ENCODE measurements at regions not wholly inside any gene's neighbourhood (a gene's known extent, or its start where the extent isn't known, plus 50 kb on each side); places are given as distances from the start of the nearest gene placed in this dataset.

DNA sequence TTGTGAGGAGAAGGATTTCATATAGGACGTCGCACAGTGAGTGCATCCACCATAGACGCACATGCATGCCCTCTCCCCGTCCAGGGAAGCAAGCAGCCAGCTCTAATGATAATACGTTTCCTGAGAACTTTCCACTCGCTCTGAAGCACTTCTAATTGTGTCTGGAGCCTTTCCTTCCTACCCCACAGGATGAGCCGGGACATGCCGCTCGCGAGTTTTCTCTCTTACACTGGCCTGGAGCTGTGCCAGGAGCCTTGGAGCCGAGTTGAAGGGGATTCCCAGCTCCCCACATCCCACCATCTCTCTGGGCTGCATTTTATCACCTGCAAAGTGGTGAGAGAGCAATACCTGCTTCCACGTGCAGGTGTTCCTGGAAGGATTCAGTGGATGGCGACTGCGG is 368.1 kb downstream of the C16orf95 start:
- no peak overlapping the region for H3K27ac ChIP-seq (ENCODE audit: low read depth in 1 of 2, low read length in 1 of 2)
- H3K9me3 ChIP-seq (ENCODE audit: control insufficient read depth in 2 of 2, insufficient read depth in 1 of 2, low read length in 1 of 2): no peaks in the 10 kb centered on the region
- 62% methylated on average over 14 of the region's 14 CpGs for WGBS
- peaks cover 0 to 8% of the 10 kb centered on the region in 2 donors for H3K4me1 ChIP-seq (ENCODE audit: control insufficient read depth in 2 of 2, insufficient read depth in 2 of 2, low read length in 2 of 2)
- H3K36me3 ChIP-seq (ENCODE audit: control insufficient read depth in 2 of 2, insufficient read depth in 2 of 2, low read length in 1 of 2): no peaks in the 10 kb centered on the region
- H3K4me3 ChIP-seq (ENCODE audit: low read length in 2 of 2): no peak overlapping the region
- peak in 2 of 9 donors; percentile 21 to 37 for DNase-seq (ENCODE audit: low read depth in 6 of 9, low spot score in 9 of 9)
- H3K27me3 ChIP-seq (ENCODE audit: control insufficient read depth in 2 of 2, insufficient read depth in 1 of 2, low read length in 1 of 2): no peaks in the 10 kb centered on the region

DNA sequence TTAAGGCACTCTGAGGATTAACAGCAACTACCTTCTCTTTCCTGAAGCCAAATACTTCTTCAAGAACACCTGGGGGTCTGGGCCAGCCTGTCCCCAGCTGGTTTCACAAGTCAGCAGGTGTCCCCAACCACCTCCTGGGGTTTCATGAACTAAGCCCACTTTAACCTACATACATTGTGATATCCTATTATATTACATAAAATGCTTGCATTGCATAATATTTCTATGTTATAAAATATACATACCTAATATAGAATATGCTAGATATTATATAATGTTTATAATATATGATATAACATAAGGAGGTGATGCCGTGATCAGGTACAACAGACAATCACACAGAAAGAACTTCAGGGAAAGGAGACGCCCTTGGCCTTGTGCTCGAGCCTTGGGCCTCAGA is 367.6 kb downstream of the C16orf95 start:
- H3K4me1 ChIP-seq (ENCODE audit: control insufficient read depth in 2 of 2, insufficient read depth in 2 of 2, low read length in 2 of 2): peaks cover 0 to 8% of the 10 kb centered on the region in 2 donors
- no peak for DNase-seq (ENCODE audit: low read depth in 6 of 9, low spot score in 9 of 9)
- H3K4me3 ChIP-seq (ENCODE audit: low read length in 2 of 2): no peak overlapping the region
- 95% methylated on average over 3 of the region's 3 CpGs for WGBS
- no peak overlapping the region for H3K27ac ChIP-seq (ENCODE audit: low read depth in 1 of 2, low read length in 1 of 2)
- no peaks in the 10 kb centered on the region for H3K27me3 ChIP-seq (ENCODE audit: control insufficient read depth in 2 of 2, insufficient read depth in 1 of 2, low read length in 1 of 2)
- no peaks in the 10 kb centered on the region for H3K36me3 ChIP-seq (ENCODE audit: control insufficient read depth in 2 of 2, insufficient read depth in 2 of 2, low read length in 1 of 2)
- H3K9me3 ChIP-seq (ENCODE audit: control insufficient read depth in 2 of 2, insufficient read depth in 1 of 2, low read length in 1 of 2): no peaks in the 10 kb centered on the region

DNA sequence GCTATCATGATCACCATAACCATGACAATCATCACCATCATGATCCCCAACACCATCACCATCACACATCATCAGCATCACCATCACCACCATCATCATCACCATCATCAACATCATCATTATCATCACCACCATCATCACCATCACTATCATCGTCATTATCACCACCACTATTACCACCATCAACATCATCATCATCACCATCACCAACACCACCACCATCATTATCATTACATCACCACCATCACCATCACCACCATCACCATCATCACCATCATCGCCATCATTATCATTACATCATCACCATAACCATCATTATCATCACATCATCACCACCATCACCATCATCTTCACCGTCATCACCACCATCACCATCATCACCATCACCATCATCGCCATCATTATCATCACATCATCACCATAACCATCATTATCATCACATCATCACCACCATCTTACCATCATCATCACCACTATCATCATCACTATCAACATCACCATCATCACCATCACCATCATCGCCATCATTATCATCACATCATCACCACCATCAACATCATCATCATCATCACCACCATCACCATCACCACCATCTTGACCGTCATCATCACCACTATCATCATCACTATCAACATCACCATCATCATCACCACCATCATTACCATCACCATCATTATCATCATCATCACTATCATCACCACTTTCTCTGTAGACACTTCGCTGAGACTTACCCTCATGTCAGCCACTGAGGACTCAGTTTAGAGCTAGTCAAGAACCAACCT is 366.0 kb downstream of the C16orf95 start:
- WGBS: 98% methylated on average over 7 of the region's 7 CpGs
- Histone ChIP-seq H3K27ac (ENCODE audit: low read depth in 1 of 2, low read length in 1 of 2) (no peak overlapping the region), H3K4me1 (ENCODE audit: control insufficient read depth in 2 of 2, insufficient read depth in 2 of 2, low read length in 2 of 2) (peaks cover 0 to 11% of the 10 kb centered on the region in 2 donors), H3K9me3 (ENCODE audit: control insufficient read depth in 2 of 2, insufficient read depth in 1 of 2, low read length in 1 of 2) (no peaks in the 10 kb centered on the region), H3K4me3 (ENCODE audit: low read length in 2 of 2) (no peak overlapping the region), H3K27me3 (ENCODE audit: control insufficient read depth in 2 of 2, insufficient read depth in 1 of 2, low read length in 1 of 2) (no peaks in the 10 kb centered on the region), H3K36me3 (ENCODE audit: control insufficient read depth in 2 of 2, insufficient read depth in 2 of 2, low read length in 1 of 2) (no peaks in the 10 kb centered on the region)
- no peak for DNase-seq (ENCODE audit: low read depth in 6 of 9, low spot score in 9 of 9)

DNA sequence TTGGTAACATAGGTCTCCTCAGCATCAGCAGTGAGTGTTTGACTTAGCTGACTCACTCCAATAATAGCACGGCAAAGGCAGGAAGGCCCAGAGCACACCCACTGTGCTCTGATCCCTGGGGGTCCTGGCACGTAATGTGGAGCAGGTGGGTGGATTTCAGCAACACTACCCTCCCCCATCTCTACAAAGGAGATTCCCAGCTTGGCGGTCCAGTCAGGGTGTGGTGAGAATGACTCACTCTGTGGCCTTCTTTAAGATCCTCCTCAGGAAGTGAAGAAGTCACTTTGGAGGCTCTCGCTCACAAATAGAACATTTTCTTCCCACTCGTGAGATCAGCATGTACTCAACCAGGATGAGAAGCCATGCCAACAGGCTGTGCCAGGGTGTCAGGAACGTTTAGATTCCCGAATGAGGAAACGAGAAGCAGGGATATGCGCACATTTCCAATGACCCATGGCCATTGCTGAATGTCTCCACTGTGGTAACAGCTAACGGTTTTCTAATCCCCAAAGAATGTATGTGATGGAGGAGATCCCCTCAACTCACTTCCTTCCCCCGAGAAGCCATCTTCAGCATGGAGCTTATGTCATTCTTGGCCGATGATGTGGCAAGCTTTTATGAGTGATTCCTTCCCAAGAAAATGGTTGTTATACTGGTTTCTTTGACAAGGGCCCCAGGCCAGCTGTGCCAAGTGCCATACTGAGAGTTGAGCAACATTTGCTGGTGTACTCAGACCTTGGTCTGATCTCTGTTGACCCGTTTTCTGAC is 365.2 kb downstream of the C16orf95 start:
- Histone ChIP-seq H3K27me3 (ENCODE audit: control insufficient read depth in 2 of 2, insufficient read depth in 1 of 2, low read length in 1 of 2) (no peaks in the 10 kb centered on the region), H3K4me1 (ENCODE audit: control insufficient read depth in 2 of 2, insufficient read depth in 2 of 2, low read length in 2 of 2) (peaks cover 0 to 19% of the 10 kb centered on the region in 2 donors), H3K36me3 (ENCODE audit: control insufficient read depth in 2 of 2, insufficient read depth in 2 of 2, low read length in 1 of 2) (no peaks in the 10 kb centered on the region), H3K9me3 (ENCODE audit: control insufficient read depth in 2 of 2, insufficient read depth in 1 of 2, low read length in 1 of 2) (no peaks in the 10 kb centered on the region), H3K27ac (ENCODE audit: low read depth in 1 of 2, low read length in 1 of 2) (no peak overlapping the region), H3K4me3 (ENCODE audit: low read length in 2 of 2) (no peak overlapping the region)
- no peak for DNase-seq (ENCODE audit: low read depth in 6 of 9, low spot score in 9 of 9)
- 93% methylated on average over 13 of the region's 13 CpGs for WGBS

DNA sequence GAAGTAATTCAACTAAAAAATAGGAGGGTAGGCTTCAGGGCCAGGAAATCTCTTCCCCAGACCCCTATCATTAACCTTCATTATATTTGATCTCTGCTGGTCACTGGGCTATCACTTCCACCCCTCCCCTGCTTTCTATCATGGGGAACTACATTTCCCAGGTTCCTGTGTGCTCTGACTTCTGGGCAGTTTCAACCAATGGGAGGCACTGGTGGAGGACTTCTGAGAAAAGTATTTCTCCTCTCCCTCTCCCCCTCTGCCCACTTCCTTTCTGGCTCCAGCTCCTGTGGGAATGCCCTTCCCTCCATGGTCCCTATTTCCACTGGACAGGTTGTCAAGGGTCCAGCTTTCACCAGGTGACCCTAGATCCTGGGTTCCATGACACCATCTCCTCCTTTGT is 364.4 kb downstream of the C16orf95 start:
- no peak overlapping the region for H3K27ac ChIP-seq (ENCODE audit: low read depth in 1 of 2, low read length in 1 of 2)
- DNase-seq (ENCODE audit: low read depth in 6 of 9, low spot score in 9 of 9): no peak

DNA sequence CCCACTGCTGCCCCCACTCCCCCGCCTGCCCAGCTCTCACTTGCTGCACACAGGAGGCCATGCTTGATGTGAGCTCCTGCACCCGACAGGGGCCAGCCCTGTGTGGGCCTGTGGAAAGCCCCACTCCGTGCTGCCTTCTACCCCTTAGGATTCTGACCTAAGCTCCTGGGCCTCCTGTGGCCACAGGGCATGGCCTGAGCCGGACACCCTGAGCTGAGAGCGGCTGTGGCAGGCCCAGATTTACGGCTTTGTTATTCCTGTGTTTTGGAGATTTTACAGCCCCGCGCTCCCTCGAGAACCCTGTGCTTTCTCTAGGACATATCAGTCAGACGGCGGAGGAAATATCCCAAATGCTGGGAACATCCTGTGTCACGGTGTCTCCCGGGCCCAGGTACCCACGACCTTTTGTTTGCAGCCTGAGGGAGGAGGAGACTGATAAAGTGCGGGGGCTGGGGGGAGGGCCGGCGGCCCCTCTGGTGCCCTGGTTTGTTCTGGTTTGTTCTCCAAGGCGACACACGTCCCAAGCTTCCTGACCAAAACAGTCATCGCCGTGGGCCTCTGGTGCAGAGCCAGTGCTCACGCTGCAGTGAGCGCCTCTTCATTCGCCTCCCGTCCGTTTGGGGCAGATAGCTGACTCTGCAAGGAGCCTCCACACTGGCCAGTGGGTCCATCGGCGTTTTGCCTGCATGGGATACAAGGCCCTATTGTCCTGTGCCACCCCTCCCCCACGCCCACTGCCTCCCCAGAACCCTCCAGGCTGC is 363.4 kb downstream of the C16orf95 start:
- Histone ChIP-seq H3K27ac (ENCODE audit: low read depth in 1 of 2, low read length in 1 of 2) (no peak overlapping the region), H3K36me3 (ENCODE audit: control insufficient read depth in 2 of 2, insufficient read depth in 2 of 2, low read length in 1 of 2) (no peaks in the 10 kb centered on the region), H3K27me3 (ENCODE audit: control insufficient read depth in 2 of 2, insufficient read depth in 1 of 2, low read length in 1 of 2) (peaks cover 0 to 7% of the 10 kb centered on the region in 2 donors), H3K4me3 (ENCODE audit: low read length in 2 of 2) (no peak overlapping the region), H3K4me1 (ENCODE audit: control insufficient read depth in 2 of 2, insufficient read depth in 2 of 2, low read length in 2 of 2) (peaks cover 0 to 14% of the 10 kb centered on the region in 2 donors), H3K9me3 (ENCODE audit: control insufficient read depth in 2 of 2, insufficient read depth in 1 of 2, low read length in 1 of 2) (no peaks in the 10 kb centered on the region)
- 51% methylated on average over 29 of the region's 29 CpGs for WGBS
- no peak for DNase-seq (ENCODE audit: low read depth in 6 of 9, low spot score in 9 of 9)

More for the DNA sequence above, 364.4 kb downstream of the C16orf95 start:
- Histone ChIP-seq H3K27me3 (ENCODE audit: control insufficient read depth in 2 of 2, insufficient read depth in 1 of 2, low read length in 1 of 2) (peaks cover 0 to 2% of the 10 kb centered on the region in 2 donors), H3K36me3 (ENCODE audit: control insufficient read depth in 2 of 2, insufficient read depth in 2 of 2, low read length in 1 of 2) (no peaks in the 10 kb centered on the region), H3K4me1 (ENCODE audit: control insufficient read depth in 2 of 2, insufficient read depth in 2 of 2, low read length in 2 of 2) (peaks cover 0 to 19% of the 10 kb centered on the region in 2 donors), H3K9me3 (ENCODE audit: control insufficient read depth in 2 of 2, insufficient read depth in 1 of 2, low read length in 1 of 2) (no peaks in the 10 kb centered on the region), H3K4me3 (ENCODE audit: low read length in 2 of 2) (no peak overlapping the region)

DNA sequence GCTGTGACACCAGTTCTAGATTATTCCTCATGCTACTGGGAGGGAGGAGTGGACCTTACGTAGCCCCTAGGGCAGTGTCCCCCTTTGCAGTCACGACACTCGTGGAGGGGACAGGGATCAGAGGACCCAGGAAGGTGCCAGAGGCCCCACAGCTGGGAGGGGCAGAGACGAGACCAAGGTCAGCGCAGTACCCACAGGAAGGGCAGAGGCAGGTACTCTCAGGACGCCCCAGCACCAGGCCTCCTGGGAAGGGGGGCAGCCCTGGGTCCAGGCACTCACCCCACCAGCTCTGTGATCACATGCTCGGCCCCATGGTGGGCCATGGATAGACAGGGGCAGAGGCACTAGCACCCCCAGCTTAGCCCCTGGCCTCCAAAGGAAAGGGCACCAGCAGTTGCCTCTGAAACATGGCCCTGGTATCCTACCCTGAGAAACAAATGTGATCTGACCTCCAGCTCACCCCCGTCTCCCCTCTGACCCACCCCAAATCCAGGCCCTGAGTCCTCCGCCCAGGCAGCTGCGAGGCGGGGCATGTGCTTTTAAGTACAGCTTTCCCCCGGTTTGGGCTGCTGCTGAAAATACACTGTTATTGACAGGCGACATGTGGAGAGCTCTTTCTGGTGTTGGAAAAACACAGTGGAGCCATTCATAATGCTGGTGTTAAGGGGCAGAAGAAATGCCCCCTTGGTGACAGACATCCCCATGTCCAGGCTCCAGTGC is 361.9 kb downstream of the C16orf95 start:
- peaks cover 0 to 14% of the 10 kb centered on the region in 2 donors for H3K27me3 ChIP-seq (ENCODE audit: control insufficient read depth in 2 of 2, insufficient read depth in 1 of 2, low read length in 1 of 2)
- WGBS: 94% methylated on average over 13 of the region's 13 CpGs

DNA sequence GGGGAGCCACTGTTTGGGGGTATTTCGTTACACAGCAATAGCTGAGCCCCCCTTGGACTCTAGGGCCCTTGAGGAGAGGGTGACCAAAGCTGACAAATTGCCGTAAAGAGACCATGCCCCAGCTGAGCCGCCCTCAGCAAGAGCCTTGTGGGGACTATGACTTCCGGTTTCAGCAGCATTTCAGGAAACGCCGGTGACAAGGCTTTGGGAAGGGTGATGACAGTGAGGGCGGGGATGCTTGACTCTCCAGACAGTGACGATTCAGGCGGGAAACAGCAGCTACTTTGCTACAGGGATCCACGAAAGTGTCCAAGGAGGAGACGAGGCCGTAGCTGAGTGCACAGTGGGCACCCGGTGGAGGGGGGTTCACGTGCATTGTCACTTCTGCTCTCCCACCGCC is 360.8 kb downstream of the C16orf95 start:
- peaks cover 0 to 16% of the 10 kb centered on the region in 2 donors for H3K4me1 ChIP-seq (ENCODE audit: control insufficient read depth in 2 of 2, insufficient read depth in 2 of 2, low read length in 2 of 2)

More for the DNA sequence above, 361.9 kb downstream of the C16orf95 start:
- Histone ChIP-seq H3K4me1 (ENCODE audit: control insufficient read depth in 2 of 2, insufficient read depth in 2 of 2, low read length in 2 of 2) (peaks cover 0 to 11% of the 10 kb centered on the region in 2 donors), H3K4me3 (ENCODE audit: low read length in 2 of 2) (no peak overlapping the region), H3K36me3 (ENCODE audit: control insufficient read depth in 2 of 2, insufficient read depth in 2 of 2, low read length in 1 of 2) (no peaks in the 10 kb centered on the region), H3K27ac (ENCODE audit: low read depth in 1 of 2, low read length in 1 of 2) (no peak overlapping the region), H3K9me3 (ENCODE audit: control insufficient read depth in 2 of 2, insufficient read depth in 1 of 2, low read length in 1 of 2) (no peaks in the 10 kb centered on the region)
- DNase-seq (ENCODE audit: low read depth in 6 of 9, low spot score in 9 of 9): no peak

More for the DNA sequence above, 360.8 kb downstream of the C16orf95 start:
- DNase-seq (ENCODE audit: low read depth in 6 of 9, low spot score in 9 of 9): peak in 4 of 9 donors; percentile 3 to 37 (median 21)
- Histone ChIP-seq H3K27ac (ENCODE audit: low read depth in 1 of 2, low read length in 1 of 2) (no peak overlapping the region), H3K9me3 (ENCODE audit: control insufficient read depth in 2 of 2, insufficient read depth in 1 of 2, low read length in 1 of 2) (no peaks in the 10 kb centered on the region), H3K4me3 (ENCODE audit: low read length in 2 of 2) (no peak overlapping the region), H3K27me3 (ENCODE audit: control insufficient read depth in 2 of 2, insufficient read depth in 1 of 2, low read length in 1 of 2) (peaks cover 0 to 17% of the 10 kb centered on the region in 2 donors), H3K36me3 (ENCODE audit: control insufficient read depth in 2 of 2, insufficient read depth in 2 of 2, low read length in 1 of 2) (no peaks in the 10 kb centered on the region)
- 29% methylated on average over 15 of the region's 15 CpGs for WGBS

All from thymus (tissue), 11 donors.